ENCODE measurements at regions not wholly inside any gene's neighbourhood (a gene's known extent, or its start where the extent isn't known, plus 50 kb on each side); places are given as distances from the start of the nearest gene placed in this dataset.

DNA sequence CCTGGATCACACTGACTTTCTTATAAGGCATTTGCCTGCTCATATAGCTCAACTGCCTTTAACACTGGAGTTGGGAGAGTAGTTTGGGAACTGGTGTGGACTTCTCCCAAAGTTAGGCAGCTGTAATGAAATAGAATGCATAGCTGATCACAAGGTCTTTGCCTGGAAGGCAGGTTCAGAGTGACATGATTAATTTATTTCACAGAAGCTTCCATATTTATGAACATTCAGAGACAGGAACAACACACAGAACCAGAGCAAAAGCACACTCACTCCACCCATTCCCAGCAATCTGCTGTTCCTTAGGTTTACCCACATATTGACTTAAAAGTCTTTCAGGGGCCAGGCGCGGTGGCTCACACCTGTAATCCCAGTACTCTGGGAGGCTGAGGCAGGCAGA is 234.2 kb downstream of the REEP3 start:
- whole genome bisulfite sequencing (ENCODE audit: low lambda C conversion rate) = 93% methylated on average over 2 of the region's 2 CpGs
- DNase-seq (ENCODE audit: low spot score) = no peak
- FAIRE-seq = no peak

More for the DNA sequence above, 234.2 kb downstream of the REEP3 start:
- TF ChIP-seq RORA (CRISPR knock-in tag; IDR thresholded peaks at IDR 0.05) (no peak), MATR3 (CRISPR knock-in tag; IDR thresholded peaks at IDR 0.05) (no peak), ARID2 (CRISPR knock-in tag; IDR thresholded peaks at IDR 0.05; ENCODE audit: borderline replicate concordance) (no peak), ZNF605 (CRISPR knock-in tag; IDR thresholded peaks at IDR 0.05) (no peak), ZNF552 (CRISPR knock-in tag; IDR thresholded peaks at IDR 0.05; ENCODE audit: borderline replicate concordance) (no peak), POGZ (CRISPR knock-in tag; IDR thresholded peaks at IDR 0.05) (no peak), ZNF678 (CRISPR knock-in tag; IDR thresholded peaks at IDR 0.05) (no peak), ZNF766 (CRISPR knock-in tag; IDR thresholded peaks at IDR 0.05; ENCODE audit: borderline replicate concordance) (no peak)
- TF ChIP-seq, protein P1, sequence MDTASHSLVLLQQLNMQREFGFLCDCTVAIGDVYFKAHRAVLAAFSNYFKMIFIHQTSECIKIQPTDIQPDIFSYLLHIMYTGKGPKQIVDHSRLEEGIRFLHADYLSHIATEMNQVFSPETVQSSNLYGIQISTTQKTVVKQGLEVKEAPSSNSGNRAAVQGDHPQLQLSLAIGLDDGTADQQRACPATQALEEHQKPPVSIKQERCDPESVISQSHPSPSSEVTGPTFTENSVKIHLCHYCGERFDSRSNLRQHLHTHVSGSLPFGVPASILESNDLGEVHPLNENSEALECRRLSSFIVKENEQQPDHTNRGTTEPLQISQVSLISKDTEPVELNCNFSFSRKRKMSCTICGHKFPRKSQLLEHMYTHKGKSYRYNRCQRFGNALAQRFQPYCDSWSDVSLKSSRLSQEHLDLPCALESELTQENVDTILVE (CRISPR knock-in tag; IDR thresholded peaks at IDR 0.05) = no peak
- TF ChIP-seq, protein P2, sequence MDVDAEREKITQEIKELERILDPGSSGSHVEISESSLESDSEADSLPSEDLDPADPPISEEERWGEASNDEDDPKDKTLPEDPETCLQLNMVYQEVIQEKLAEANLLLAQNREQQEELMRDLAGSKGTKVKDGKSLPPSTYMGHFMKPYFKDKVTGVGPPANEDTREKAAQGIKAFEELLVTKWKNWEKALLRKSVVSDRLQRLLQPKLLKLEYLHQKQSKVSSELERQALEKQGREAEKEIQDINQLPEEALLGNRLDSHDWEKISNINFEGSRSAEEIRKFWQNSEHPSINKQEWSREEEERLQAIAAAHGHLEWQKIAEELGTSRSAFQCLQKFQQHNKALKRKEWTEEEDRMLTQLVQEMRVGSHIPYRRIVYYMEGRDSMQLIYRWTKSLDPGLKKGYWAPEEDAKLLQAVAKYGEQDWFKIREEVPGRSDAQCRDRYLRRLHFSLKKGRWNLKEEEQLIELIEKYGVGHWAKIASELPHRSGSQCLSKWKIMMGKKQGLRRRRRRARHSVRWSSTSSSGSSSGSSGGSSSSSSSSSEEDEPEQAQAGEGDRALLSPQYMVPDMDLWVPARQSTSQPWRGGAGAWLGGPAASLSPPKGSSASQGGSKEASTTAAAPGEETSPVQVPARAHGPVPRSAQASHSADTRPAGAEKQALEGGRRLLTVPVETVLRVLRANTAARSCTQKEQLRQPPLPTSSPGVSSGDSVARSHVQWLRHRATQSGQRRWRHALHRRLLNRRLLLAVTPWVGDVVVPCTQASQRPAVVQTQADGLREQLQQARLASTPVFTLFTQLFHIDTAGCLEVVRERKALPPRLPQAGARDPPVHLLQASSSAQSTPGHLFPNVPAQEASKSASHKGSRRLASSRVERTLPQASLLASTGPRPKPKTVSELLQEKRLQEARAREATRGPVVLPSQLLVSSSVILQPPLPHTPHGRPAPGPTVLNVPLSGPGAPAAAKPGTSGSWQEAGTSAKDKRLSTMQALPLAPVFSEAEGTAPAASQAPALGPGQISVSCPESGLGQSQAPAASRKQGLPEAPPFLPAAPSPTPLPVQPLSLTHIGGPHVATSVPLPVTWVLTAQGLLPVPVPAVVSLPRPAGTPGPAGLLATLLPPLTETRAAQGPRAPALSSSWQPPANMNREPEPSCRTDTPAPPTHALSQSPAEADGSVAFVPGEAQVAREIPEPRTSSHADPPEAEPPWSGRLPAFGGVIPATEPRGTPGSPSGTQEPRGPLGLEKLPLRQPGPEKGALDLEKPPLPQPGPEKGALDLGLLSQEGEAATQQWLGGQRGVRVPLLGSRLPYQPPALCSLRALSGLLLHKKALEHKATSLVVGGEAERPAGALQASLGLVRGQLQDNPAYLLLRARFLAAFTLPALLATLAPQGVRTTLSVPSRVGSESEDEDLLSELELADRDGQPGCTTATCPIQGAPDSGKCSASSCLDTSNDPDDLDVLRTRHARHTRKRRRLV (CRISPR knock-in tag; IDR thresholded peaks at IDR 0.05) = no peak
- TF ChIP-seq, protein P3, sequence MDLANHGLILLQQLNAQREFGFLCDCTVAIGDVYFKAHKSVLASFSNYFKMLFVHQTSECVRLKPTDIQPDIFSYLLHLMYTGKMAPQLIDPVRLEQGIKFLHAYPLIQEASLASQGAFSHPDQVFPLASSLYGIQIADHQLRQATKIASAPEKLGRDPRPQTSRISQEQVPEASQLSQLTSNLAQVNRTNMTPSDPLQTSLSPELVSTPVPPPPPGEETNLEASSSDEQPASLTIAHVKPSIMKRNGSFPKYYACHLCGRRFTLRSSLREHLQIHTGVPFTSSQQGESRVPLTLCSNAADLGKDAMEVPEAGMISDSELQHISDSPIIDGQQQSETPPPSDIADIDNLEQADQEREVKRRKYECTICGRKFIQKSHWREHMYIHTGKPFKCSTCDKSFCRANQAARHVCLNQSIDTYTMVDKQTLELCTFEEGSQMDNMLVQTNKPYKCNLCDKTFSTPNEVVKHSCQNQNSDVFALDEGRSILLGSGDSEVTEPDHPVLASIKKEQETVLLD (CRISPR knock-in tag; IDR thresholded peaks at IDR 0.05; ENCODE audit: low read depth) = no peak
- TF ChIP-seq, protein P4, sequence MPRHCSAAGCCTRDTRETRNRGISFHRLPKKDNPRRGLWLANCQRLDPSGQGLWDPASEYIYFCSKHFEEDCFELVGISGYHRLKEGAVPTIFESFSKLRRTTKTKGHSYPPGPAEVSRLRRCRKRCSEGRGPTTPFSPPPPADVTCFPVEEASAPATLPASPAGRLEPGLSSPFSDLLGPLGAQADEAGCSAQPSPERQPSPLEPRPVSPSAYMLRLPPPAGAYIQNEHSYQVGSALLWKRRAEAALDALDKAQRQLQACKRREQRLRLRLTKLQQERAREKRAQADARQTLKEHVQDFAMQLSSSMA (CRISPR knock-in tag; IDR thresholded peaks at IDR 0.05) = no peak
- no peaks in the 10 kb centered on the region for H3K4me1 ChIP-seq (ENCODE audit: insufficient read depth, low read length)
- H3K4me3 ChIP-seq (replicated peaks in 1 of 3; ENCODE audit: insufficient read depth in 1 of 3, low read depth in 2 of 3, low read length in 3 of 3) = no peak overlapping the region
- ChIA-PET CTCF (ENCODE audit: low intra/inter-chr PET ratio, low total read pairs) (no interaction called here), POLR2A (no interaction called here)
- no peak for ATAC-seq
- no peak overlapping the region for H2AFZ ChIP-seq (ENCODE audit: low read length)
- intact Hi-C loops (cut with micrococcal nuclease; ENCODE audit: unreplicated experiment) = no loop called here
- no peaks in the 10 kb centered on the region for H3K36me3 ChIP-seq (replicated peaks in 1 of 2; ENCODE audit: control insufficient read depth in 1 of 2, insufficient read depth in 2 of 2, low read length in 2 of 2)
- H3K79me2 ChIP-seq (ENCODE audit: insufficient read depth, low read length) = no peaks in the 10 kb centered on the region
- no peaks in the 10 kb centered on the region for H4K20me1 ChIP-seq (ENCODE audit: insufficient read depth, low read length)
- no peak overlapping the region for H3K4me2 ChIP-seq (ENCODE audit: low read depth, low read length)
- in situ Hi-C loops (cut with HindIII; ENCODE audit: extremely low pct_ligation_motif_present, low pct_unique_long_range_greater_than_20kb) = no loop called here
- no peaks in the 10 kb centered on the region for H3K27me3 ChIP-seq (ENCODE audit: control insufficient read depth in 1 of 2, insufficient read depth in 2 of 2, low read length in 2 of 2)
- no peak overlapping the region for H3K9ac ChIP-seq (ENCODE audit: insufficient read depth, low read depth, low read length)
- no peaks in the 10 kb centered on the region for H3K9me3 ChIP-seq (ENCODE audit: low read length)
- BruUV-seq (replicated peaks) = no TSS peak
- H3K27ac ChIP-seq (ENCODE audit: extremely low read length, insufficient read depth, low read length) = no peak overlapping the region

Measured in HepG2 (cell line).